ENCODE measurements at regions not wholly inside any gene's neighbourhood (a gene's known extent, or its start where the extent isn't known, plus 50 kb on each side); places are given as distances from the start of the nearest gene placed in this dataset.

- TF ChIP-seq EZH2phosphoT487 (IDR thresholded peaks at IDR 0.05; ENCODE audit: low read length) (no peak), EZH2 (optimal IDR thresholded peaks at IDR 0.05; ENCODE audit: low read depth, low read length) (no peak)
- TF ChIP-seq, protein P1, sequence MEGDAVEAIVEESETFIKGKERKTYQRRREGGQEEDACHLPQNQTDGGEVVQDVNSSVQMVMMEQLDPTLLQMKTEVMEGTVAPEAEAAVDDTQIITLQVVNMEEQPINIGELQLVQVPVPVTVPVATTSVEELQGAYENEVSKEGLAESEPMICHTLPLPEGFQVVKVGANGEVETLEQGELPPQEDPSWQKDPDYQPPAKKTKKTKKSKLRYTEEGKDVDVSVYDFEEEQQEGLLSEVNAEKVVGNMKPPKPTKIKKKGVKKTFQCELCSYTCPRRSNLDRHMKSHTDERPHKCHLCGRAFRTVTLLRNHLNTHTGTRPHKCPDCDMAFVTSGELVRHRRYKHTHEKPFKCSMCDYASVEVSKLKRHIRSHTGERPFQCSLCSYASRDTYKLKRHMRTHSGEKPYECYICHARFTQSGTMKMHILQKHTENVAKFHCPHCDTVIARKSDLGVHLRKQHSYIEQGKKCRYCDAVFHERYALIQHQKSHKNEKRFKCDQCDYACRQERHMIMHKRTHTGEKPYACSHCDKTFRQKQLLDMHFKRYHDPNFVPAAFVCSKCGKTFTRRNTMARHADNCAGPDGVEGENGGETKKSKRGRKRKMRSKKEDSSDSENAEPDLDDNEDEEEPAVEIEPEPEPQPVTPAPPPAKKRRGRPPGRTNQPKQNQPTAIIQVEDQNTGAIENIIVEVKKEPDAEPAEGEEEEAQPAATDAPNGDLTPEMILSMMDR (IDR thresholded peaks at IDR 0.05; ENCODE audit: low read length) = no peak
- Histone ChIP-seq H3K9ac (ENCODE audit: low read length) (no peak overlapping the region), H3K36me3 (replicated peaks; ENCODE audit: insufficient read depth, low read length) (no peaks in the 10 kb centered on the region), H3K4me1 (ENCODE audit: low read length) (no peaks in the 10 kb centered on the region), H3K79me2 (ENCODE audit: low read length) (no peaks in the 10 kb centered on the region), H4K20me1 (ENCODE audit: insufficient read depth, low read length) (no peaks in the 10 kb centered on the region), H3F3A (ENCODE audit: insufficient read depth, low read length) (no peaks in the 10 kb centered on the region), H3K9me2 (replicated peaks; ENCODE audit: insufficient read depth, low read length) (no peaks in the 10 kb centered on the region), H3K27ac (ENCODE audit: low read length) (no peak overlapping the region), H2AFZ (ENCODE audit: low read length) (no peak overlapping the region), H3K4me3 (ENCODE audit: low read length) (no peak overlapping the region), H3K27me3 (replicated peaks; ENCODE audit: insufficient read depth, low read length) (no peaks in the 10 kb centered on the region), H3K9me3 (replicated peaks; ENCODE audit: insufficient read depth, low read length) (no peaks in the 10 kb centered on the region), H3K4me2 (ENCODE audit: low read depth, low read length) (no peak overlapping the region)
- no peak for DNase-seq
Measured at GRCh38 chr7:54330216-54330800, 211.9 kb upstream of the VSTM2A start.

DNA sequence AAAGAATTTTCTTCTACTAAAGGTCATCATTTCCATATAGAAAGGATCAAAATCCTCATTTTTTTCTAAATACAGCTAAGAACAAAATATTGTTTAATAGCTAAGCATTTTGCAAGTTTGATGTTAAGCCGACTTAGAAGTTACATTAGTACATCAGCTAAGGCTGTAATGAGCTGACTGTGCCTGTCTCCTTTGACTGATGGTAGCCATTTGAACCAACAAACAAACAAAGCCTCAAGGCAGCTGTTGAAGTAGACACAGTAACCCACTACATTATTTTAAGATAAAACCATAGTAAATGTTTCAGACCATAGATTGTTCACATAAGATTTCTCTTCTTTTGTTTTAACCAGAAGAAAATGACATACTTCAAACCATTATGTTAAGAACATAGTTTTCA is 210.9 kb upstream of the VSTM2A start:
- no peak overlapping the region for H3K27ac ChIP-seq (ENCODE audit: low read length)
- H3K9me3 ChIP-seq (replicated peaks; ENCODE audit: insufficient read depth, low read length) = no peaks in the 10 kb centered on the region
- no peak overlapping the region for H2AFZ ChIP-seq (ENCODE audit: low read length)
- H3K79me2 ChIP-seq (ENCODE audit: low read length) = no peaks in the 10 kb centered on the region
- no peaks in the 10 kb centered on the region for H3K36me3 ChIP-seq (replicated peaks; ENCODE audit: insufficient read depth, low read length)
- no peaks in the 10 kb centered on the region for H3K27me3 ChIP-seq (replicated peaks; ENCODE audit: insufficient read depth, low read length)
- no peak overlapping the region for H3K4me3 ChIP-seq (ENCODE audit: low read length)
- DNase-seq = no peak
- no peaks in the 10 kb centered on the region for H3K9me2 ChIP-seq (replicated peaks; ENCODE audit: insufficient read depth, low read length)
- H3K4me1 ChIP-seq (ENCODE audit: low read length) = no peaks in the 10 kb centered on the region
- H3F3A ChIP-seq (ENCODE audit: insufficient read depth, low read length) = no peaks in the 10 kb centered on the region
- H3K4me2 ChIP-seq (ENCODE audit: low read depth, low read length) = no peak overlapping the region
- no peak overlapping the region for H3K9ac ChIP-seq (ENCODE audit: low read length)
- no peak for TF ChIP-seq EZH2phosphoT487 (IDR thresholded peaks at IDR 0.05; ENCODE audit: low read length)
- TF ChIP-seq EZH2 (optimal IDR thresholded peaks at IDR 0.05; ENCODE audit: low read depth, low read length) = no peak
- TF ChIP-seq, protein P1 (IDR thresholded peaks at IDR 0.05; ENCODE audit: low read length) = no peak
- H4K20me1 ChIP-seq (ENCODE audit: insufficient read depth, low read length) = no peaks in the 10 kb centered on the region

- H4K20me1 ChIP-seq (ENCODE audit: insufficient read depth, low read length) = no peaks in the 10 kb centered on the region
- no peaks in the 10 kb centered on the region for H3K4me1 ChIP-seq (ENCODE audit: low read length)
- no peak overlapping the region for H3K4me2 ChIP-seq (ENCODE audit: low read depth, low read length)
- no peak for DNase-seq
- no peaks in the 10 kb centered on the region for H3K27me3 ChIP-seq (replicated peaks; ENCODE audit: insufficient read depth, low read length)
- no peak overlapping the region for H3K9ac ChIP-seq (ENCODE audit: low read length)
- no peak overlapping the region for H3K4me3 ChIP-seq (ENCODE audit: low read length)
- TF ChIP-seq, protein P1 (IDR thresholded peaks at IDR 0.05; ENCODE audit: low read length) = no peak
- TF ChIP-seq EZH2 (optimal IDR thresholded peaks at IDR 0.05; ENCODE audit: low read depth, low read length) (no peak), EZH2phosphoT487 (IDR thresholded peaks at IDR 0.05; ENCODE audit: low read length) (no peak)
- no peak overlapping the region for H3K27ac ChIP-seq (ENCODE audit: low read length)
- H2AFZ ChIP-seq (ENCODE audit: low read length) = no peak overlapping the region
- no peaks in the 10 kb centered on the region for H3K9me3 ChIP-seq (replicated peaks; ENCODE audit: insufficient read depth, low read length)
- no peaks in the 10 kb centered on the region for H3K9me2 ChIP-seq (replicated peaks; ENCODE audit: insufficient read depth, low read length)
- H3K36me3 ChIP-seq (replicated peaks; ENCODE audit: insufficient read depth, low read length) = no peaks in the 10 kb centered on the region
- no peaks in the 10 kb centered on the region for H3K79me2 ChIP-seq (ENCODE audit: low read length)
- H3F3A ChIP-seq (ENCODE audit: insufficient read depth, low read length) = no peaks in the 10 kb centered on the region
Measured at GRCh38 chr7:54332301-54332700, 209.9 kb upstream of the VSTM2A start.

Measured in MM.1S (cell line).